Coronary artery (tissue), 2 donors: ENCODE measurements at regions not wholly inside any gene's neighbourhood (a gene's known extent, or its start where the extent isn't known, plus 50 kb on each side); places are given as distances from the start of the nearest gene placed in this dataset.

Experiments used
- DNase-seq: peaks from one replicate; pipeline ENCODE4 v3.0.0-alpha.2; 2017; ENCODE audit warnings: low spot score
- H3K27ac ChIP-seq, 2 donors: fragments of 200-600 bp; sonication (generic); one replicate each; pipeline ENCODE4 v1.5.1; 2016 to 2019
- H3K4me3 ChIP-seq: fragments of 200-600 bp; sonication (generic); 2 replicates; pipeline ENCODE4 v1.5.1; 2016; ENCODE audit warnings: mild to moderate bottlenecking, moderate library complexity
- TF ChIP-seq, protein P1 (sequence below): fragments of 200-600 bp; sonication (generic); IDR thresholded peaks from one replicate; pipeline ENCODE4 v1.5.1; 2019; ENCODE audit warnings: antibody characterized with exemption

DNA sequence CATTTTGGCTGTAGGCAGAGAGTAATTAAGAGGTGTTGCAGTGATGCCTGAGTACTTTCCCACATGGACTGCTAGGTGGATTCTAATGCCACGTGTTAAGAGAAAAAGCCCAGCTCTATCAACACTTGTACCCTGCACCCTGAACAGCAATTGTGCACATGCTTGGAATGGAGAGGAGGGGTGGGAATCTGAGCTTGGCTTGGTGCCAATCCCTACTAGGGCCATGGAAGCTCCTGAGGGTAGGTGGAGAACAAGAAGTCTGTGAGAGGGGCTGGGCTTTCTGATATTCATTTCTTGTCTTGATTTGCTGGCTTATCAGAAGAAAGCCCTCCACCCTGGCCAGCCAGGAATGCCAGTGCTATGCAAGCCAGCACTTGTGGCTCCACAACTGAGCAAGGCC lies 292.2 kb downstream of the KCNS3 start:
- DNase-seq = no peak
- Histone ChIP-seq H3K27ac (no peak overlapping the region), H3K4me3 (no peak overlapping the region)
- TF ChIP-seq, protein P1, sequence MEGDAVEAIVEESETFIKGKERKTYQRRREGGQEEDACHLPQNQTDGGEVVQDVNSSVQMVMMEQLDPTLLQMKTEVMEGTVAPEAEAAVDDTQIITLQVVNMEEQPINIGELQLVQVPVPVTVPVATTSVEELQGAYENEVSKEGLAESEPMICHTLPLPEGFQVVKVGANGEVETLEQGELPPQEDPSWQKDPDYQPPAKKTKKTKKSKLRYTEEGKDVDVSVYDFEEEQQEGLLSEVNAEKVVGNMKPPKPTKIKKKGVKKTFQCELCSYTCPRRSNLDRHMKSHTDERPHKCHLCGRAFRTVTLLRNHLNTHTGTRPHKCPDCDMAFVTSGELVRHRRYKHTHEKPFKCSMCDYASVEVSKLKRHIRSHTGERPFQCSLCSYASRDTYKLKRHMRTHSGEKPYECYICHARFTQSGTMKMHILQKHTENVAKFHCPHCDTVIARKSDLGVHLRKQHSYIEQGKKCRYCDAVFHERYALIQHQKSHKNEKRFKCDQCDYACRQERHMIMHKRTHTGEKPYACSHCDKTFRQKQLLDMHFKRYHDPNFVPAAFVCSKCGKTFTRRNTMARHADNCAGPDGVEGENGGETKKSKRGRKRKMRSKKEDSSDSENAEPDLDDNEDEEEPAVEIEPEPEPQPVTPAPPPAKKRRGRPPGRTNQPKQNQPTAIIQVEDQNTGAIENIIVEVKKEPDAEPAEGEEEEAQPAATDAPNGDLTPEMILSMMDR = no peak

DNA sequence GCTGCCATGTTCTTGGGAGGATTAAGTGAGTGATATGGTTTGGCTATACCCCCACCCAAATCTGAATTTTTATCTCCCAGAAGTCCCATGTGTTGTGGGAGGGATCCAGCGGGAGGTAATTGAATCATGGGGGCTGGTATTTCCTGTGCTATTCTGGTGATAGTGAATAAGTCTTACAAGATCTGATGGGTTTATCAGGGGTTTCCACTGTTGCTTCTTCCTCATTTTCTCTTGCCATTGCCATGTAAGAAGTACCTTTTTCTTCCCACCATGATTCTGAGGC lies 291.4 kb downstream of the KCNS3 start:
- no peak overlapping the region for H3K27ac ChIP-seq
- TF ChIP-seq, protein P1 = no peak
- no peak for DNase-seq
- H3K4me3 ChIP-seq = no peak overlapping the region

DNA sequence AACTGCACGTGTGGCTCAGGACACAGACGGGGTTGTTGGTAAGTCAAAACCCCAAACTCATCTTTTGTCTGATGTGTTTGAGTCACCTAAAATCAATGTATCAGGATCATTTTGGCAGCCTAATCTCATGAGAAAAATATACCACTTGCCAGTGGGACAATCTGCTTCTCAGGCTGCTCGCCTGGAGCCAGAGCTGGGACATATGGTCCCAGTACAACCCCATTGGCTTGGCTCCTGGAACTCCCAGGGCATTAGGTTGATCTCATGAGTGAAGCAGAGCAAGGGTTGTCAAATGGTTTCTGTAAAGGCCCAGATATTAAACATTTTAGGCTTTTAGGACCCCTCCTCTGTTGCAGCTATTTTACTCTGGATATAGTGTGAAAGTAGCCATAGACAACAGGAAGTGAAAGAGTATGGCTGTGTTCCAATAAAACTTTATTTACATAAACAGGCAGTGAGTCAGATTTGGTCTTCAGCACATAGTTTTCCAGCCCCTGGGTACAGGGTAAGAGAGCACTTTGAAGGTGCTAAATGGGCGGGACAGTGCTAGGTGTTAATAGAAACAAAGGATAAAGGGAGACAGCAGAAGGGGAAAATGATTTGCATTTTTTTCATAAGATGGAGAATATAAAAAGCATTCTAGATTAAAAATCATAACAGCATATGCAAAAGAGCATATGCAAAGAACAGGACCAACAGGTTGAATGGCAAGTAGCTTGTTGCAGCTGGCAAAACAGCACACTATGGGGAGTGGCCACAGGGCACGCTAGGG lies 290.8 kb downstream of the KCNS3 start:
- no peak overlapping the region for H3K4me3 ChIP-seq
- no peak overlapping the region for H3K27ac ChIP-seq
- no peak for DNase-seq
- TF ChIP-seq, protein P1 = no peak

DNA sequence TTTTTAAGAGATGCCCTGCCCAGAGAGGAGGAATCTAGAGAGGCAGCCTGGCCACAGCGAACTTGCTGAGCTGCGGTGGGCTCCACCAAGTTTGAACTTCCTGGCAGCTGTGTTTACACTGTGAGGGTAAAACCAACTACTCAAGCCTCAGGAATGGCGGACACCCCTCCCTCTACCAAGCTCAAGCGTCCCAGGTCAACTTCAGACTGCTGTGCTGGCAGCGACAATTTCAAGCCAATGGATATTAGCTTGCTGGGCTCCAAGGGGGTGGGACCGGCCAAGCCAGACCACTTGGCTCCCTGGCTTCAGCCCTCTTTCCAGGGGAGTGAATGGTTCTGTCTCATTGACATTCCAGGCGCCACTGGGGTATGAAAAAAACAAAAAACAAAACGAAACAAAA lies 289.4 kb downstream of the KCNS3 start:
- no peak for DNase-seq
- TF ChIP-seq, protein P1 = no peak
- Histone ChIP-seq H3K4me3 (no peak overlapping the region), H3K27ac (no peak overlapping the region)

DNA sequence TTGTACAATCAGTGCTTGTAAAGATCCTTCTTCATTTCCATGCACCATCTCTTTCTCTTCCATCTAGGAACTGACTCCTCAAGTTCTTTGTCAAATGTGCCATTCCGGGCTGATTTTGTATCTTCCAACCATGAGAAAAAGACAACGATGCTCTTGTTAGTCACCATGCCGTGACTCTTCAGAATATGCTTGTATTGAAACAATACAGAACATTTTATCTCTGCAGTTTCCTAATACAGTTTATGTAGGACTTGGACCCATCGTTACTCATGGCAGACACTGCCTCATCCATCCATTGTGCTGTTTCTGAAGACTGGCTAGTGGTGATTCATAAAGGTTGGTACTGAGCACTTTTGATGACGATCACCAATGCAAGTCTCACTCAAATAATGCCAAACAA lies 283.2 kb downstream of the KCNS3 start:
- H3K4me3 ChIP-seq = no peak overlapping the region
- no peak for DNase-seq
- H3K27ac ChIP-seq = no peak overlapping the region
- TF ChIP-seq, protein P1 = no peak

DNA sequence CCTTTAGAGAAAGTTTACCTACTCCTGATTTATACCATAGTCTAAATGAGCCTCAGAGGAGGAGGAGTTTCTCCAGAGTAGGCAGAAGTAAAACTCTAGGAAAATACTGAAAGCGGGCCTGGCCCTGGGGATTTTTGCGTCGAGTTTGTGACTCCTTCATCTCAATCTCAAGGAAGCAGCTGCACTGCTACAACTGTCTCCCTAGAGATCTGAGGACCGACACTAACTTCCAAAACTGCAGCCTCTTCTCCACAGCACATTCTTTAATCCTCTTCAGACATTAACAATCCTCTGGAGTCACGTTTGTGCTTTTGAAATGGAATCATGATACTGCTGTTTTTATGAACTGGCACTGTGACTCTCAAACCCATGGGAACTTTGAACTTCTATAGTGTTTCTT lies 281.4 kb downstream of the KCNS3 start:
- Histone ChIP-seq H3K27ac (no peak overlapping the region), H3K4me3 (no peak overlapping the region)
- no peak for DNase-seq
- TF ChIP-seq, protein P1 = no peak

DNA sequence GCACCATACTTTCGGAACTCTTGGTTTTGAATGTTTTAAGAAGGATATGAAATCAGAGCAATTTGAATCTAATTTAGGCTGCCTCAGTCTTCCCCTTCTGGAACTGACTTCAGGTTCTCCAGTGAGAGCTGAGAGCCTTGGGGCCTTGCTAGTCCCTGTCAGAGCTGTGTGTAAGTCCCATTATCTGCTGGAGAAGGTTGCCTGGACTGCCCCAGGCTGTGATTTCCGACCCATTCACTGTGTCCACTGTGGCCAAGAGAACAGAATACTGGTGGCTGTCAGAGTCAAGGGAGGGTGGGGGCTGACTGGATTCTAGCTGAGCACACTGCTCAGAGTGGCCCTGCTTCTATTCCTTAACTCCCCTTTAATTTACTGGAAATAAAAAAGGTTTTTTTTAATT lies 278.0 kb downstream of the KCNS3 start:
- Histone ChIP-seq H3K27ac (no peak overlapping the region), H3K4me3 (no peak overlapping the region)
- no peak for DNase-seq
- TF ChIP-seq, protein P1 = no peak
